HepG2 (cell line): ENCODE measurements at regions not wholly inside any gene's neighbourhood (a gene's known extent, or its start where the extent isn't known, plus 50 kb on each side); places are given as distances from the start of the nearest gene placed in this dataset.

Experiments used
- ATAC-seq: fragments of 200-7000 bp; cut with Tn5 transposase; 3 replicates; pipeline ENCODE4 v1.9.1; 2020; ENCODE audit warnings: mild to moderate bottlenecking, moderate library complexity
- BruUV-seq: library from RNA; stranded (reverse); fragments of 400-500 nt; replicated peaks from 2 replicates; lab custom pipeline; 2021; lab: Mats Ljungman, UMichigan
- CTCF ChIA-PET: fragments of 300-600 bp; formaldehyde crosslinking; extraction: SDS; loops from one replicate; lab custom pipeline; 2021; ENCODE audit warnings: low total read pairs, inconsistent platforms, low intra/inter-chr PET ratio; lab: Yijun Ruan, JAX
- POLR2A ChIA-PET: fragments of 350-600 bp; sonication (Branson Sonifier 250); formaldehyde crosslinking; loops from one replicate; lab custom pipeline; 2020; ENCODE audit warnings: antibody characterized with exemption, inconsistent platforms; lab: Yijun Ruan, JAX
- DNase-seq: peaks from one replicate; pipeline ENCODE4 v3.0.0-alpha.2; 2015; ENCODE audit warnings: low spot score
- FAIRE-seq: peaks from 3 replicates; lab custom pipeline; 2011; peaks lifted over from hg19 to GRCh38; lab: Jason Lieb, UNC
- H2AFZ ChIP-seq: one replicate; pipeline ENCODE4 v1.6.1; 2011; ENCODE audit warnings: low read length, inconsistent platforms
- H3K27ac ChIP-seq: fragments of 300-600 bp; 3 replicates; pipeline ENCODE4 v1.8.0; 2011; ENCODE audit warnings: mixed run types, mild to moderate bottlenecking, mixed read lengths, low read length, inconsistent platforms; ENCODE audit not compliant: insufficient read depth; ENCODE audit errors: extremely low read length
- H3K27me3 ChIP-seq, 2 experiments: fragments of 200-600 bp in 1 of 2; 2 replicates in 1 of 2; 3 replicates in 1 of 2; pipeline versions ENCODE4 v1.6.0 to v1.8.0; 2011; ENCODE audit warnings: low read length in 2 of 2, mild to moderate bottlenecking in 2 of 2, moderate library complexity in 2 of 2, inconsistent platforms in 1 of 2; ENCODE audit not compliant: insufficient read depth in 2 of 2, control insufficient read depth in 1 of 2
- H3K36me3 ChIP-seq, 2 experiments: fragments of 200-600 bp in 1 of 2; replicated peaks in 1 of 2; 2 replicates in 1 of 2; 3 replicates in 1 of 2; pipeline versions ENCODE4 v1.5.1 to v1.8.0; 2011; ENCODE audit warnings: low read length in 2 of 2, inconsistent platforms in 1 of 2; ENCODE audit not compliant: insufficient read depth in 2 of 2, control insufficient read depth in 1 of 2
- H3K4me1 ChIP-seq: 2 replicates; pipeline ENCODE4 v1.5.1; 2012; ENCODE audit warnings: low read length, inconsistent platforms; ENCODE audit not compliant: insufficient read depth
- H3K4me2 ChIP-seq: 2 replicates; pipeline ENCODE4 v1.6.0; 2011; ENCODE audit warnings: low read depth, low read length, inconsistent platforms
- H3K4me3 ChIP-seq, 3 experiments: fragments of 200-600 bp in 1 of 3; sonication (generic), shearing (Covaris generic) in 1 of 3; replicated peaks in 1 of 3; 2 replicates each; pipeline ENCODE4 v1.5.1; 2011 to 2016; ENCODE audit warnings: low read length in 3 of 3, inconsistent platforms in 2 of 3, low read depth in 2 of 3, mild to moderate bottlenecking in 2 of 3, control low read depth in 1 of 3, mixed read lengths in 1 of 3; ENCODE audit not compliant: insufficient read depth in 1 of 3
- H3K79me2 ChIP-seq: one replicate; pipeline ENCODE4 v1.6.1; 2011; ENCODE audit warnings: low read length, inconsistent platforms; ENCODE audit not compliant: insufficient read depth
- H3K9ac ChIP-seq: 2 replicates; pipeline ENCODE4 v1.6.0; 2011; ENCODE audit warnings: mild to moderate bottlenecking, low read depth, low read length, inconsistent platforms; ENCODE audit not compliant: insufficient read depth
- H3K9me3 ChIP-seq: 2 replicates; pipeline ENCODE4 v1.5.1; 2012; ENCODE audit warnings: mild to moderate bottlenecking, low read length
- H4K20me1 ChIP-seq: 2 replicates; pipeline ENCODE4 v1.6.0; 2011; ENCODE audit warnings: inconsistent platforms, mild to moderate bottlenecking, low read length, moderate library complexity; ENCODE audit not compliant: insufficient read depth
- ATF4 ChIP-seq, 2 experiments: fragments of 450-650 bp in 1 of 2; sonication (generic) in 1 of 2; formaldehyde crosslinking; IDR thresholded peaks; 2 replicates each; pipeline versions ENCODE4 v1.5.0 to v1.8.0; 2020 to 2022; ENCODE audit warnings: mild to moderate bottlenecking in 1 of 2, missing genetic modification reagents in 1 of 2
- EED ChIP-seq: sonication (generic); formaldehyde crosslinking; IDR thresholded peaks from 2 replicates; pipeline ENCODE4 v1.5.0; 2020; ENCODE audit warnings: mild to moderate bottlenecking, missing genetic modification reagents
- NFYC ChIP-seq: IDR thresholded peaks from 2 replicates; pipeline ENCODE4 v1.6.1; 2016; ENCODE audit warnings: missing genetic modification reagents, missing compliant biosample characterization
- REL ChIP-seq: sonication (generic); formaldehyde crosslinking; conservative IDR thresholded peaks from 2 replicates; pipeline ENCODE4 v1.8.0; 2022; ENCODE audit warnings: mild to moderate bottlenecking, missing genetic modification reagents, moderate library complexity
- SOX13 ChIP-seq, 3 experiments: fragments of 450-650 bp in 1 of 3; sonication (generic) in 1 of 3; formaldehyde crosslinking in 1 of 3; IDR thresholded peaks in 2 of 3; conservative IDR thresholded peaks in 1 of 3; 2 replicates each; pipeline versions ENCODE4 v1.5.0 to v1.6.1; 2016 to 2020; ENCODE audit warnings: antibody characterized with exemption in 1 of 3, mild to moderate bottlenecking in 1 of 3, missing compliant biosample characterization in 1 of 3, missing genetic modification reagents in 1 of 3, moderate library complexity in 1 of 3
- ZBTB7A ChIP-seq: sonication (generic); formaldehyde crosslinking; IDR thresholded peaks from 2 replicates; pipeline ENCODE4 v1.8.0; 2022; ENCODE audit warnings: mild to moderate bottlenecking, missing genetic modification reagents
- ZKSCAN8 ChIP-seq: IDR thresholded peaks from 2 replicates; pipeline ENCODE4 v1.6.1; 2016; ENCODE audit warnings: borderline replicate concordance, missing genetic modification reagents, missing compliant biosample characterization
- ZNF253 ChIP-seq: sonication (generic); formaldehyde crosslinking; IDR thresholded peaks from 2 replicates; pipeline ENCODE4 v1.8.0; 2022; ENCODE audit warnings: mild to moderate bottlenecking, missing genetic modification reagents, borderline replicate concordance
- ZNF264 ChIP-seq: sonication (generic); formaldehyde crosslinking; IDR thresholded peaks from 2 replicates; pipeline ENCODE4 v1.4.0; 2020; ENCODE audit warnings: missing genetic modification reagents
- ZNF280D ChIP-seq: sonication (generic); formaldehyde crosslinking; IDR thresholded peaks from 2 replicates; pipeline ENCODE4 v1.5.1; 2020; ENCODE audit warnings: mild to moderate bottlenecking, missing genetic modification reagents
- ZNF615 ChIP-seq: sonication (generic); formaldehyde crosslinking; IDR thresholded peaks from 2 replicates; pipeline ENCODE4 v1.5.0; 2020; ENCODE audit warnings: mild to moderate bottlenecking, missing genetic modification reagents, borderline replicate concordance
- WGBS: methylation state at CpG from one replicate; pipeline ENCODE4 v1.1.6; 2017; ENCODE audit warnings: low lambda C conversion rate; 5-methylcytosine and 5-hydroxymethylcytosine counted together
- in situ Hi-C: cut with HindIII; loops from 2 replicates; pipeline ENCODE4 v1.10.0; 2017; ENCODE audit warnings: low pct_unique_long_range_greater_than_20kb; ENCODE audit not compliant: extremely low pct_ligation_motif_present
- intact Hi-C: fragments of 100-400 bp; cut with micrococcal nuclease; formaldehyde crosslinking; loops from one replicate; pipeline ENCODE4 v1.10.0; 2022; ENCODE audit not compliant: unreplicated experiment
- TF ChIP-seq, protein P1 (sequence below): IDR thresholded peaks from 2 replicates; pipeline ENCODE4 v1.6.1; 2016
- TF ChIP-seq, protein P2 (sequence below), 2 experiments: sonication (generic) in 1 of 2; formaldehyde crosslinking in 1 of 2; IDR thresholded peaks; 2 replicates each; pipeline versions ENCODE4 v1.4.0 to v1.6.1; 2016 to 2020; ENCODE audit warnings: borderline replicate concordance in 1 of 2, low read depth in 1 of 2, mild to moderate bottlenecking in 1 of 2, missing genetic modification reagents in 1 of 2
- TF ChIP-seq, protein P3 (sequence below): sonication (generic); formaldehyde crosslinking; IDR thresholded peaks from 2 replicates; pipeline ENCODE4 v1.4.0; 2020; ENCODE audit warnings: missing genetic modification reagents; ENCODE audit errors: not compliant biosample characterization

DNA sequence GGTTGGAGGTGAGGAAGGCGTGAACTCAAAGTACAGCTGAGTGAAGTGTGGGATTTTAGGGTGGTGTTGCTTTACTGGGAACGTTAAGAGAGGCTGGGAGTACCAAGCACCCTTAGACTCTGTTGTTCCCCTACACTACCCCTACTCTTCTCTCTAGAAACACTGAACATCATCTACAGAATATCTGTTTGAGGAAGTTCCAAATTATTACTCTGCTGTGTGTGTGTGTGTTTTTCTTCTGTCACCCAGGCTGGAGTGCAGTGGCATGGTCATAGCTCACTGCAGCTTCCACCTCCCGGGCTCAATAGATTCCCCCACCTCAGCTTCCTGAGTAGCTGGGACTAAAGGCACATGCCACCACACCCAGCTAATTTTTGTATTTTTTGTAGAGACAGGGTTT is 76.7 kb upstream of the AP1S2 start:
- no peak overlapping the region for H3K27ac ChIP-seq
- DNase-seq (no peak), ATAC-seq (no peak), FAIRE-seq (no peak)
- intact Hi-C loops, result no loop called here
- H3K9ac ChIP-seq, result no peak overlapping the region
- no peak overlapping the region for H3K4me2 ChIP-seq
- no peak overlapping the region for H2AFZ ChIP-seq
- in situ Hi-C loops, result no loop called here
- 3% methylated on average over 3 of the region's 3 CpGs for WGBS
- H3K36me3 ChIP-seq, result no peaks in the 10 kb centered on the region
- no TSS peak for BruUV-seq
- H3K9me3 ChIP-seq, result no peaks in the 10 kb centered on the region
- CTCF ChIA-PET, result no interaction called here
- H4K20me1 ChIP-seq, result no peaks in the 10 kb centered on the region
- POLR2A ChIA-PET, result no interaction called here
- no peaks in the 10 kb centered on the region for H3K79me2 ChIP-seq
- H3K4me1 ChIP-seq, result no peaks in the 10 kb centered on the region
- H3K4me3 ChIP-seq, result no peak overlapping the region
- no peaks in the 10 kb centered on the region for H3K27me3 ChIP-seq
- TF ChIP-seq EED, result no peak
- no peak for TF ChIP-seq NFYC (CRISPR knock-in tag)
- no peak for TF ChIP-seq REL (CRISPR knock-in tag)
- no peak for TF ChIP-seq ZNF264 (CRISPR knock-in tag)
- TF ChIP-seq ZNF253, result no peak
- no peak for TF ChIP-seq SOX13 (IDR thresholded peaks at IDR 0.05)
- TF ChIP-seq SOX13 (CRISPR knock-in tag; conservative IDR thresholded peaks at IDR 0.05 in 1 of 2, IDR thresholded peaks at IDR 0.05 in 1 of 2), result no peak
- no peak for TF ChIP-seq ZNF615 (CRISPR knock-in tag)
- TF ChIP-seq ZKSCAN8 (CRISPR knock-in tag), result no peak
- TF ChIP-seq ATF4 (CRISPR knock-in tag; IDR thresholded peaks at IDR 0.05), result no peak
- no peak for TF ChIP-seq ZNF280D (CRISPR knock-in tag)
- TF ChIP-seq, protein P1, sequence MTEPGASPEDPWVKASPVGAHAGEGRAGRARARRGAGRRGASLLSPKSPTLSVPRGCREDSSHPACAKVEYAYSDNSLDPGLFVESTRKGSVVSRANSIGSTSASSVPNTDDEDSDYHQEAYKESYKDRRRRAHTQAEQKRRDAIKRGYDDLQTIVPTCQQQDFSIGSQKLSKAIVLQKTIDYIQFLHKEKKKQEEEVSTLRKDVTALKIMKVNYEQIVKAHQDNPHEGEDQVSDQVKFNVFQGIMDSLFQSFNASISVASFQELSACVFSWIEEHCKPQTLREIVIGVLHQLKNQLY, result no peak
- TF ChIP-seq, protein P2, sequence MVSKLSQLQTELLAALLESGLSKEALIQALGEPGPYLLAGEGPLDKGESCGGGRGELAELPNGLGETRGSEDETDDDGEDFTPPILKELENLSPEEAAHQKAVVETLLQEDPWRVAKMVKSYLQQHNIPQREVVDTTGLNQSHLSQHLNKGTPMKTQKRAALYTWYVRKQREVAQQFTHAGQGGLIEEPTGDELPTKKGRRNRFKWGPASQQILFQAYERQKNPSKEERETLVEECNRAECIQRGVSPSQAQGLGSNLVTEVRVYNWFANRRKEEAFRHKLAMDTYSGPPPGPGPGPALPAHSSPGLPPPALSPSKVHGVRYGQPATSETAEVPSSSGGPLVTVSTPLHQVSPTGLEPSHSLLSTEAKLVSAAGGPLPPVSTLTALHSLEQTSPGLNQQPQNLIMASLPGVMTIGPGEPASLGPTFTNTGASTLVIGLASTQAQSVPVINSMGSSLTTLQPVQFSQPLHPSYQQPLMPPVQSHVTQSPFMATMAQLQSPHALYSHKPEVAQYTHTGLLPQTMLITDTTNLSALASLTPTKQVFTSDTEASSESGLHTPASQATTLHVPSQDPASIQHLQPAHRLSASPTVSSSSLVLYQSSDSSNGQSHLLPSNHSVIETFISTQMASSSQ (IDR thresholded peaks at IDR 0.05; ENCODE audit: low read depth), result no peak
- TF ChIP-seq, protein P2 (CRISPR knock-in tag; IDR thresholded peaks at IDR 0.05; ENCODE audit: borderline replicate concordance), result no peak
- TF ChIP-seq, protein P3, sequence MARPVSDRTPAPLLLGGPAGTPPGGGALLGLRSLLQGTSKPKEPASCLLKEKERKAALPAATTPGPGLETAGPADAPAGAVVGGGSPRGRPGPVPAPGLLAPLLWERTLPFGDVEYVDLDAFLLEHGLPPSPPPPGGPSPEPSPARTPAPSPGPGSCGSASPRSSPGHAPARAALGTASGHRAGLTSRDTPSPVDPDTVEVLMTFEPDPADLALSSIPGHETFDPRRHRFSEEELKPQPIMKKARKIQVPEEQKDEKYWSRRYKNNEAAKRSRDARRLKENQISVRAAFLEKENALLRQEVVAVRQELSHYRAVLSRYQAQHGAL (CRISPR knock-in tag), result no peak
- TF ChIP-seq ZBTB7A, result no peak
